Kidney (tissue), 13 donors: ENCODE measurements at regions not wholly inside any gene's neighbourhood (a gene's known extent, or its start where the extent isn't known, plus 50 kb on each side); places are given as distances from the start of the nearest gene placed in this dataset.
A peak's percentile ranks its signal among the peaks of the same experiment; 100 is the strongest.

Experiments
- DNase-seq, 5 donors: peaks; one replicate each; pipeline ENCODE4 v3.0.0-alpha.2; 2013 to 2020
- FAIRE-seq: peaks from 2 replicates; lab custom pipeline; 2012; peaks lifted over from hg19 to GRCh38; lab: Jason Lieb, UNC
- H3K27ac ChIP-seq, 2 donors: one replicate each; pipeline ENCODE4 v1.7.0; 2013; ENCODE audit warnings: low read depth in 2 of 2, low read length in 2 of 2, inconsistent platforms in 1 of 2
- H3K27me3 ChIP-seq: one replicate; pipeline ENCODE4 v1.7.1; 2013; ENCODE audit warnings: low read length, inconsistent platforms; ENCODE audit not compliant: control insufficient read depth, insufficient read depth
- H3K36me3 ChIP-seq, 3 donors: one replicate each; pipeline versions ENCODE4 v1.7.0 to v1.7.1; 2013; ENCODE audit warnings: low read length in 3 of 3, control low read depth in 1 of 3, inconsistent platforms in 1 of 3; ENCODE audit not compliant: insufficient read depth in 3 of 3, control insufficient read depth in 2 of 3
- H3K4me1 ChIP-seq, 3 donors: one replicate each; pipeline versions ENCODE4 v1.7.0 to v1.7.1; 2013; ENCODE audit warnings: low read length in 3 of 3, inconsistent platforms in 1 of 3, low read depth in 1 of 3; ENCODE audit not compliant: control insufficient read depth in 2 of 3, insufficient read depth in 2 of 3
- H3K4me3 ChIP-seq, 3 donors: one replicate each; pipeline versions ENCODE4 v1.7.0 to v1.8.1; 2013; ENCODE audit warnings: low read length in 3 of 3, control low read depth in 1 of 3, inconsistent platforms in 1 of 3
- H3K9ac ChIP-seq, 3 donors: one replicate each; pipeline versions ENCODE4 v1.7.0 to v1.7.1; 2013; ENCODE audit warnings: low read length in 3 of 3, control low read depth in 1 of 3, inconsistent platforms in 1 of 3
- H3K9me3 ChIP-seq, 3 donors: one replicate each; pipeline versions ENCODE4 v1.7.0 to v1.7.1; 2013; ENCODE audit warnings: low read length in 3 of 3, control low read depth in 1 of 3, inconsistent platforms in 1 of 3; ENCODE audit not compliant: control insufficient read depth in 2 of 3, insufficient read depth in 1 of 3
- intact Hi-C: fragments of 100-400 bp; cut with DNase I; formaldehyde crosslinking; loops from one replicate; pipeline ENCODE4 v1.11.1; 2022
- TF ChIP-seq, protein P1 (sequence below): IDR thresholded peaks from 3 replicates; pipeline ENCODE4 v1.5.1; 2012; ENCODE audit warnings: mild to moderate bottlenecking, moderate library complexity, borderline replicate concordance; ENCODE audit not compliant: insufficient read depth; ENCODE audit errors: extremely low read depth
- donor health status: control.
- donor health status: control.
- donor health status: control.
- donor health status: control.
- donor health status: control.
- donor health status: DM: yes; HTN: yes; CAD: no.
- donor health status: Normal renal cell carcinoma (clear cell type).

DNA sequence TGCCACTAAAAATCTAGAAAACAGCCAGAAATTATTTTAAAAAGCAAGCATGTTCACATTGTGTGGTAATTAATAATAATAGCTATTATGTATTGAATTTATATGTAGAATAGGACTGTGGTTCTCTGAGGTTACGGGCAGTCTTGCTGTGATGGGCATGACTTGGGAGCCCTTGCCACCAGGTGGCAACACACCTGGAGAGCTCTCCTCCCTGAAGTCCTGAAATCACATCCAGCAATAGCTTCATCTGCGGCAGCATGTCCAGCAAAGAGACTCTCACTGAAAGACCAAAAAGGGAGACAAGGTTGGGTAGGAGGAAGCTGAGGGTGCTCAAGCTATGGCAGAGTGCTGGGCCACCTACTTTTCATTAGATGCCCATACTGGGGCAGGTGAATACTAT is 206.8 kb upstream of the IL12A start:
- H3K4me1 ChIP-seq, result peaks cover 0 to 24% (median 0%) of the 10 kb centered on the region in 3 donors
- H3K27ac ChIP-seq, result no peak overlapping the region
- DNase-seq (no peak), FAIRE-seq (no peak)
- intact Hi-C loops, result no loop called here
- H3K9ac ChIP-seq, result no peak overlapping the region
- TF ChIP-seq, protein P1, sequence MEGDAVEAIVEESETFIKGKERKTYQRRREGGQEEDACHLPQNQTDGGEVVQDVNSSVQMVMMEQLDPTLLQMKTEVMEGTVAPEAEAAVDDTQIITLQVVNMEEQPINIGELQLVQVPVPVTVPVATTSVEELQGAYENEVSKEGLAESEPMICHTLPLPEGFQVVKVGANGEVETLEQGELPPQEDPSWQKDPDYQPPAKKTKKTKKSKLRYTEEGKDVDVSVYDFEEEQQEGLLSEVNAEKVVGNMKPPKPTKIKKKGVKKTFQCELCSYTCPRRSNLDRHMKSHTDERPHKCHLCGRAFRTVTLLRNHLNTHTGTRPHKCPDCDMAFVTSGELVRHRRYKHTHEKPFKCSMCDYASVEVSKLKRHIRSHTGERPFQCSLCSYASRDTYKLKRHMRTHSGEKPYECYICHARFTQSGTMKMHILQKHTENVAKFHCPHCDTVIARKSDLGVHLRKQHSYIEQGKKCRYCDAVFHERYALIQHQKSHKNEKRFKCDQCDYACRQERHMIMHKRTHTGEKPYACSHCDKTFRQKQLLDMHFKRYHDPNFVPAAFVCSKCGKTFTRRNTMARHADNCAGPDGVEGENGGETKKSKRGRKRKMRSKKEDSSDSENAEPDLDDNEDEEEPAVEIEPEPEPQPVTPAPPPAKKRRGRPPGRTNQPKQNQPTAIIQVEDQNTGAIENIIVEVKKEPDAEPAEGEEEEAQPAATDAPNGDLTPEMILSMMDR, result peak; percentile 15
- H3K4me3 ChIP-seq, result no peak overlapping the region
- H3K9me3 ChIP-seq, result no peaks in the 10 kb centered on the region
- no peaks in the 10 kb centered on the region for H3K36me3 ChIP-seq
- H3K27me3 ChIP-seq, result no peaks in the 10 kb centered on the region

DNA sequence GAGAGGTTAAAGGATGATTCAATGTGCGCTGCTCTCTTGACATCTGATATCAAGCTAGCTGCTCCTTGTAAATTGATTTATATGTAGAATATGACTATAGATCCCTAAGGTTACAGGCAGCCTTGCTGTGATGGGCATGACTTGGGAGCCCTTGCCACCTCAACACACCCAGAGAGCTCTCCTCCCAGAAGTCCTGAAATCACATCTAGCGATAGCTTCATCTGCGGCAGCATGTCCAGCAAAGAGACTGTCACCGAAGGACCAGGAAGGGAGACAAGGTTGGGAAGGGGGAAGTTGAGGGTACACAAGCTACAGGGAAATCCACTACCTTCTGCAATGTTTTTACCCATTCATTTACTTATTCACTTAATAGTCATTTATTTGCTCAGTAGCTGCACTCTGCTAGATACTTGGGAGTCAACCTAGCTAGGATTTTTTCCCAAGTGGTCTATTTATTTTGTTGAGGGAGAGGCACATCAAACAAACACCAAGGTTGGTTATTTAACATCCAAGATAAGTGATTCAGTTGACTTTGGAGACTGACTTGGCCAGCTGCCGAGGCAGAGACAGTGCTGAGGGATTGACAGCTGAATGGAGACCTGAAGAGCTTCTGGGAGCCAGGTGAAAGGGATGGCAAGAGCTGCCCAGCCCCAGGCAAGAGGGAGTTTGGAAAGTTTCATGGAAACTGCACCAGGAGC is 205.8 kb upstream of the IL12A start:
- H3K4me3 ChIP-seq, result no peak overlapping the region
- no peak for FAIRE-seq
- no peak overlapping the region for H3K9ac ChIP-seq
- DNase-seq, result no peak
- H3K9me3 ChIP-seq, result no peaks in the 10 kb centered on the region
- H3K4me1 ChIP-seq, result peaks cover 0 to 34% (median 0%) of the 10 kb centered on the region in 3 donors
- TF ChIP-seq, protein P1, result no peak
- intact Hi-C loops, result no loop called here
- no peaks in the 10 kb centered on the region for H3K36me3 ChIP-seq
- no peaks in the 10 kb centered on the region for H3K27me3 ChIP-seq
- no peak overlapping the region for H3K27ac ChIP-seq

DNA sequence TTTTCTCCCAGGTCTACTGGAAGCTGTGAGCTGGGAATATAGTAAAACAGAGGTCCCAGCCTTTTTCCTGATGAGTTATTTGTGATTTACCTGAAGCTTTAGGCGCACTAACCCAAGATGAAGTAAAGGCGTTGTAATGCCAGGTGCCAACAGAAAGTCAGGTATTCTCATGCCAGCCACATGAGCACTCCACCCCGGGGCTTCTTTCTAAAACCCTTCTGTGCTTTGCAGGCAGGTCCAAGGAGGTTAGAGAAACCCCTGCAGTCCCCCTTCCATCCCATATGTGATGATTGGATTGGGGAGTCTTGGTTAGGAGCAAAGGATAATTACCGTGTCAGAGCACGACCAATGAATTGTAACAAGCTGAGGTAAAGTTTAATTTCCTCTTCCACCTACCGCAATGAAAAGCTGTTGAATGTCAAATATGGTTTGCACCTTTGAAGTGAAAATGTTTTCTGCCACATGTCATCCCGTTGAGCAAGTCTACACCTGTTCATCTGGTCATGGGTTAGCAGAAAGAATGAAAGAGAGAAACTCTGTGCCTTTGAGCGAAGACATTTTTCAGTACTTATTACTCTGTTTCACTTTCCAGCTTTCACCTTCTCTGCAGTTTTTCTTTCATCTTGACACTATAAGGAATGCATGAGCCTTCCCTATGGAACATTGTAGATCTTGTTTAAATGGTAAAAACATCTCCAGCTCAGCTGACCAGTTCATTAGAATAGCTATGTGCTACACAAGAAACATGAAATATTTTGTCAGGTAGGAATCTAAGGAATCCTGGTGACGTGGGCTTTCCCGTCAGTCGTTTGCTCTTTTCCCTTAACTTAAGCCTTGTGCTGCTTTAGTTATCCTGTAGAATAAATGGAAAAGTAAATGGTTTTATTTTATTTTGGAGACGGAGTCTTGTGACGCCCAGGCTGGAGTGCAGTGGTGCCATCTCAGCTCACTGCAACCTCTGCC is 204.6 kb upstream of the IL12A start:
- peak overlapping the region in 1 of 3 donors; percentile 29 for H3K9ac ChIP-seq
- TF ChIP-seq, protein P1, result no peak

More for the DNA sequence above, 204.6 kb upstream of the IL12A start:
- Histone ChIP-seq H3K36me3 (no peaks in the 10 kb centered on the region), H3K4me1 (peaks cover 0 to 44% (median 0%) of the 10 kb centered on the region in 3 donors), H3K9me3 (no peaks in the 10 kb centered on the region), H3K27ac (peak overlapping the region; percentile 49 to 63), H3K4me3 (peak overlapping the region in 2 of 3 donors; percentile 46 to 47), H3K27me3 (no peaks in the 10 kb centered on the region)
- intact Hi-C loops, result no loop called here
- peak in 1 of 5 donors; percentile 59 for DNase-seq
- FAIRE-seq, result no peak
